ENCODE measurements at regions not wholly inside any gene's neighbourhood (a gene's known extent, or its start where the extent isn't known, plus 50 kb on each side); places are given as distances from the start of the nearest gene placed in this dataset.
A peak's percentile ranks its signal among the peaks of the same experiment; 100 is the strongest.

GRCh38 chr20:63127700-63128364, 88.1 kb downstream of the YTHDF1 start:
- peak in 1 of 5 donors; percentile 4 for DNase-seq

GRCh38 chr20:63126876-63127699, 88.8 kb downstream of the YTHDF1 start:
- DNase-seq: peak in 1 of 5 donors; percentile 0

DNA sequence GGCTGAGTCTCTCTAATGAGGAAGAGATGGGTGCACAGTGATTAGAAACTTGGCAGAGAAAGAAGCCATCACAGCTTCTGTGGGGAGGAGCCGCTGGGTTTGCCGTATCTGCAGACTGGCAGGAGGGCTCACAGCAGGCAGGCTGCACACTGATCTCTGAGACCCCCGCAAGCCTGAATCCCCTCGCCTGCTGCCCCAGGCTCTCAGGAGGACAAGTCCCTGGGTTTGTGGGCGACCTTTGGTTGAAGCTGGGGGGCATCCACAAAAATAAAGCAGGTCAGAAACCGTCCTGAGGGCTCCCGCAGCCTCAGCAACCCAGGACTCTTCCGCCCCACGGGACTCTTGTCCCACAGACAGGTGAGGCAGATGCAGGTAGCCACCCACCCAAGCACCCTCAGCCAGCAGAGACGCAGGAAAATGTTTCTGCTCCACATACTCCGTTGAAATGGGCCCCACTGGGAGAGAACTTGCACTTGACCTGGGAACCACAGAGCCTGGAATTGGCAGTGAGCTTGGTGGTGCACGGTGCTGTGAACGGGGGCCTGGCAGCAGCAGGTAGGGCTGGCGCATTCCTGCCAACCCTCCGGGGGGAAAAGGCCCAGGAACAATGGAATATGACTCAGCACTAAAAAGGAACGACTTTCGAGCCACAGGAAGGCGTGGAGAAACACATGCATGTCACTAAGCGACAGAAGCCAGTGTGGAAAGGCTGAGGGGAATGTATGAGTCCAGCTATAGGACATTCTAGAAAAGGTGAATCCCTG, 89.9 kb downstream of the YTHDF1 start:
- peak in 1 of 5 donors; percentile 8 for DNase-seq

- no peak for DNase-seq
Measured at GRCh38 chr20:63125581-63125837, 90.4 kb downstream of the YTHDF1 start.

DNA sequence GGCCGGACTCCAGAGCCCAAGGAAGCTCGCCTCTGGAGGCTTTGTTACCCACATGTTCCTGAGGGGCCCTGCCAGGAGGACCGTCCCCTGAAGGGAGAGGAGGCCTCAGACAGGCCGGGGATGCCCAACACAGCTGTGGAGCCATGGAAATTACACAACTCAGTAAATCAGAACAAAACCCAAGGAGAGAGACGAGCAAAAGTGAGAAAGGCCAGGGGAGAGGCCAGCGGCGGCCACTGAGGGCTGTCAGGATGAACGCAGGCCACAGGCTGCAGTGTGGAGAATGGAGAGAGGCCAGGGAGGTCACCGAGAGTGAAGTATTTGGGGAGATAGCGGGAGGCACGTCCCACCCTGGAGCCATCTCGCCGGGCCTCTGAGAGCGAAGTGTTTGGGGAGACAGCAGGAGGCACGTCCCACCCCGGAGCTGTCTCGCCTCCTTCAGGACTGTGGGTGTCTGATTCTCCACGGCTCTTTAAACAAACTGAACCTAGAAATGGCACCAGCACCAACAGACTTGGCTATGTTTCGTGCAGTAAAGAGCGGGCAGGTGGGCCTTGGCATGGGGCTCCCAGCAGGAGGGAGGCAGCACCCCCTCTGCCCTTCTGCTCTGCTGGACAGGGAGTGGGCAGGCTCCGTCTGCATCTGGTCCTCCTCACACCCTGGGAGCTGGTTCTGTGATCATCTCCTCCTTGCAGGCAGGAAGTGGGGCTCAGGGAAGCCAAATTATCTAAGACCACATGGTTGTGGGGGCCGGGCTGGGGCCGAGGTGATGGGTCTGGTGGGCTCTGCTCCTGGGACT, 91.0 kb downstream of the YTHDF1 start:
- peak in 1 of 5 donors; percentile 3 for DNase-seq

DNA sequence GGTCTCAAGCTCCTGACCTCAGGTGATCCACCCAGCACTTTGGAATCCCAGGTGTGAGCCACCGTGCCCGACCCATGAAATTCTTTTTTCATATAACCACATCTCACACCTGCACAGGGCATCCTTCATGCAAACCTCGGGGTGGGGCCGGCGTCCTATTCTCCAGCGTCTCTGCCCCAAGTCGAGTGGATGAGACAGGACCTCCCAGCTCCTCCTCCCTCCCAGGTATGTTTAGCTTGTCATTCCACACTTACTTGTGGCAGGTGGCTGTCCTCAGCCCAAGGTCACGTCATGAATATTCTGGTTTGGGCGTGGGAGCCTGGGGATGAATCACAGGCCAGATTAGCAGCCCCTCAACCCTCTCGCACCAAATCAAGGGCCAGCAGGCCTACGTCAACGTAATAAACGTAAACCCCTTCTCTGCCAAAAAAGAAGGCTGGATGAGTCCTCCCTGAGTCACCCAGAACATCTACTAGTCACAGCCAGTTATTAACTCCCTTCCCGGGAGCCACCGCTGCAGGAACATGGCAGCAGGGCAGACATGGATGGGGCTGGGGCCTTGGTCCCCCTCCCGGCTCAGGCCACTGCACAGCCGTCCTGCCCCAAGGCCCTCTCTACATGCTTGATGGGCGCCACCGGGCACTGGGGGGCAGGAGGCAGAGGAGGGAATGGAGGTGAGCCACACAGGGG, 91.7 kb downstream of the YTHDF1 start:
- DNase-seq: peak in 1 of 5 donors; percentile 5

GRCh38 chr20:63123331-63123741, 92.6 kb downstream of the YTHDF1 start:
- peak in 1 of 5 donors; percentile 1 for DNase-seq

- DNase-seq: no peak
Measured at GRCh38 chr20:63122626-63123025, 93.3 kb downstream of the YTHDF1 start.

GRCh38 chr20:63121749-63122405, 94.1 kb downstream of the YTHDF1 start:
- peak in 1 of 5 donors; percentile 1 for DNase-seq

GRCh38 chr20:63121246-63121645, 94.7 kb downstream of the YTHDF1 start:
- DNase-seq: no peak

- no peak for DNase-seq
Measured at GRCh38 chr20:63120808-63121090, 95.2 kb downstream of the YTHDF1 start.

GRCh38 chr20:63119963-63120807, 95.7 kb downstream of the YTHDF1 start:
- no peak for DNase-seq

- no peak for DNase-seq
Measured at GRCh38 chr20:63119121-63119962, 96.6 kb downstream of the YTHDF1 start.

- DNase-seq: no peak
Measured at GRCh38 chr20:63118303-63119120, 97.4 kb downstream of the YTHDF1 start.

GRCh38 chr20:63117661-63118302, 98.1 kb downstream of the YTHDF1 start:
- DNase-seq: no peak

DNA sequence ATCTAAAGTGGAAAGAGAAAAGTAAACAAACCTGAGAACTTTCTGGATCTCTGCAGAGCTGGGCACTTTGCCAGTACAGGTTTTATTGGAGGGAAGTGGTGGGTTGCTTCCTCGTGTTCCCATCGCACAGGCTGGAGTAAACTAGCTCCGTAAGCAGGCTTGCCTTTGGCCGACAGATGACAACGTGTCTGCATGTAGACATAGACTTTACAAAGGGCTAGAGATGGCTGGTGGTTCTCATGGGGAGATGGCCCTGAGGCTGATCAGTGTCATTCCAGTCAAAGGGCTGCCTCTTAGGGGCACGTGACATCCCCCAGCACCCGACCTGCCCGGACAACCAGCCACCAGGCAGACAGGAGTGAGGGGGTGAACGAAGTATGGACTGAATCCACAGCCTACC, 98.8 kb downstream of the YTHDF1 start:
- DNase-seq: no peak

GRCh38 chr20:63116412-63117106, 99.4 kb downstream of the YTHDF1 start:
- no peak for DNase-seq
